Iris pigment epithelial cell (primary cell): ENCODE measurements at regions not wholly inside any gene's neighbourhood (a gene's known extent, or its start where the extent isn't known, plus 50 kb on each side); places are given as distances from the start of the nearest gene placed in this dataset.

Source experiments
- DNase-seq: peaks from one replicate; pipeline ENCODE4 v3.0.0-alpha.2; 2011; ENCODE audit warnings: low read depth

DNA sequence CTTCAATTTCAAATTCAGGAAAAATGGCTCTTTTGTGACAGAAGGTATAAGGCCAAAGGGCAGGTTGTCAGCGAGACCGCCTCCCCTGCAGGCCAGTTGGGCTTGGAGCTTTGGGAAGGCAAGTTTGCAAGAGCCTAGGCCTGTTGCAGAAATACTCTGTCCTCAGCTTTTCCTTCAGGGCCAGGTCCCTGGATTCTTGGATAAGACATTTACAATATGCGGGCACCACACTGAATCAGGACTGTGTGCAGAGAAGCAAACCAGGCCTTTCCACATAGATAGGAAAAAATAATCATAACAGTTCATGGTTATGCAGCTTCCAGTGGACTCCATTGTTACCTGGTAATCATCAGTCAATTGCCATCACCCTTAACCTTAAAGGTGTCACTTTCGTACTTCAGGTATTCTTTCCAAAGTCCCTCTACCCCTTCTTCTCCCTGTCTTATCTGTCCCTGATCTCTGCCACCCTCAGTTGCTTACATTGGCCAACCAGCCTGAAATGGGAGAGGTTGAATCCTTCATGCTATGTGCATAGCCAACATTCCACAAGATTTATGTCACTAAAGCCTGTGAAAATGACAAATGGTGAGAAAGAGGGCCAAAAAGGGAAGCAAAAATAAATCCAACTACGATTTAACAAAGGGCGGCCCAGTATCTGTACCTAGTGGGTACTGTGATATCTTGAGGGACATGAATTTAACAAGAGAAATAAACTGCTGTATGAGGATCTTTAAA, 304.5 kb upstream of the NFE2L3 start:
- DNase-seq: peak; percentile 64

DNA sequence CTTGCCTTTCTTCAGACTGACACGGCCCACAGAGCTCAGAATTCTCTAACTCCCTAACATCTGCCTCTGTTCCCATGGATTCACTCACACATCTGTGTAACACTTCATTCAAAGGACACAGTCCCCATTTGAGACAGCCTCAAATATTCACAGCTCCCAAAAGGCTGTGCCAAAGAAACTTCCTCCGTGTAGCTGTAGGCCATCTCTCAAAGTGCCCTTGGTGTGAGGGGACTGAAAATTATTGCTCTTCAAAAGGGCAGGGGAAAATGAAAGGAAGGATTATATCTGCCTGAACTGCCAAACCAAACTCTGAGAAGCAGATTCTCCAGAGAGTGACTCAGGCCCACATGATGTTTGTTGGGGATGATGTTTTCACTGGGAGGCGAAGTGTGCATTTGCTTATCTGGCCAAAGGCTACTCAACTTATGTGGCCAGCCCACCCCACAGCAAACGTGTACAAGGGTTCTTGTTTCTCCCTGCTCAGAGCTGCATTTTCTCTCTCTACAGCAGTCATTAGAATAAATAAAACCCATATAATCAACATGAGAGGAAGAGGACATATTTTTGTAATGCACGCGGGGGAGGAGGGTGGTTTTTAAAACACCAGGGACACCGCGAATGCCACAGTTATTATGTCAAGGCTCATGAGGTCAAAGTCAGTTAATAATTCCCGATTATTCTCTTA, 302.4 kb upstream of the NFE2L3 start:
- DNase-seq: peak; percentile 97

DNA sequence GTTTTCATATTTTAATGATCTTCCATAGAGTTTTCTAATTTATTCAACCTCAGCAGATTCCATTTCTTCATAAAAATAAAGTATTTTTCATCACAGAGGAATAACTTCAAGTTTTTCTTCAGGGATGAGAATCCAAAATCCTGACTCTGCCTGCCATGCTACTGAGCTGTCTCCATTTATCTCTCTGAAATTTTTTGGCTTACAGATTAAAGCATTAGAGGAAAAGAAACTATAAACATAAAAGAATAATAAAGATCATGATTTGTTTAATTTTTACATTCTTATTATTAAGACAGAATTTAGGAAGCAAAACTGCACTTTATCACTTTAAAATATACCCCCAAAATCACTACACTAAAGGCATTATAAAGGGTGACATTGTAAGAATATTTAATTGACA, 301.8 kb upstream of the NFE2L3 start:
- no peak for DNase-seq

DNA sequence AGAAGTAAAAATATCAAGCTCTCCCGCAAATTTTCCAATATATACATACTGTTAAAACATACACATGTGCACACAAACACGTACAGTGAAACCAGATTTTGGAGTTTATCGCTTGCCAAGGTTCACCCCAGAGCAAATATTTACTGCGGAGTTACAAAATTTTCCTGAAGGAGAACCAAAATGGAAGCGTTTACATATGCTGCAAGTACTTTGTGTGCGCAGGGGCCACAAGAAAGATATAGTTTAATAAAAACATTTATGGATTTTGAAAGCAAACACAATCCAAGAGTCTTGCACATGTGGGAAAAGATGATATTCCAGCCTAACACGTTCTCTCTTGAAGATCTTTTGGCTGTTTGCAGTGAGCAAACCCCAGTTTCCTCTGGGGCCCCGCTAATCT, 301.3 kb upstream of the NFE2L3 start:
- DNase-seq: no peak

DNA sequence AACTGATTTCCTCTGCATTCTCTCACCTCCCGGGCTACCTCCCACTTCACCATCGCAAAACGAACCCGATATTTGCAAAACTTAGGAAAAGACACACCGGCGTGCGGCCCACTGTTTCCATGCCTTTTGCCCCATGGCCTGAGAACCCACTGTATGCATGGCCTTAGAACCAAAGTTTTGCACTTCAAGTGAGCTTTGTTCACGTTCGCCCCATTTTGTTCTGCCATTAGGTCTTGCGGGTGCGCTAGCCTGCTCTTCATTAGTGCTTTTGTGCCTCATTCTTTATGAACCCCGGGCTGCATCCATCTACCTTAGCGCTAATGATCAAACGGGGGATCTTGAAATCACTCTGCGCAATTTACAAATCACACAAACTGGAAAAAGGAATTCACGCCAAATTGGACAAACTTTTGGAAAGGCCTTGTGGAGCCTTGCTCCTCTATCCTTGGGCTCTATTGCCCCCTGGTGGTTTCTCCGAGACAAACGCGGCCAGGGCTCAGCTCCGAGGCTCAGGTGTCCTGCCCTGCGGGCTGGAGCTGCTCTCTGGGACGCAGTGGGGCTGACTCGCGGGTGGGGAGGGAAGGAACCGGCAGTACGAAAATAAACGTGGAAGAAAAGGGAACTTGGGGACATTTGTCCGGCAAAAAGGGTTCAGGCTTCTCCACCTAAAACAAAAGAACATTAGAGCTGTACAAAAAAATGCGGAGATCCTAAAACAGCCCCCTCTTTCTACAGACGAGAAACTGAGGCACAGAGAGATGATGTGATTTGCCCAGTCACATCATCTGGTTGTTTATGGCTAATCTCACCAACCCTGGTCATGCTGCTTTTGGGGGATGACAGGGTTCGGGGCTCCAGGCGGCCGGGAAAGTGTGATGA, 300.4 kb upstream of the NFE2L3 start:
- peak; percentile 78 for DNase-seq

DNA sequence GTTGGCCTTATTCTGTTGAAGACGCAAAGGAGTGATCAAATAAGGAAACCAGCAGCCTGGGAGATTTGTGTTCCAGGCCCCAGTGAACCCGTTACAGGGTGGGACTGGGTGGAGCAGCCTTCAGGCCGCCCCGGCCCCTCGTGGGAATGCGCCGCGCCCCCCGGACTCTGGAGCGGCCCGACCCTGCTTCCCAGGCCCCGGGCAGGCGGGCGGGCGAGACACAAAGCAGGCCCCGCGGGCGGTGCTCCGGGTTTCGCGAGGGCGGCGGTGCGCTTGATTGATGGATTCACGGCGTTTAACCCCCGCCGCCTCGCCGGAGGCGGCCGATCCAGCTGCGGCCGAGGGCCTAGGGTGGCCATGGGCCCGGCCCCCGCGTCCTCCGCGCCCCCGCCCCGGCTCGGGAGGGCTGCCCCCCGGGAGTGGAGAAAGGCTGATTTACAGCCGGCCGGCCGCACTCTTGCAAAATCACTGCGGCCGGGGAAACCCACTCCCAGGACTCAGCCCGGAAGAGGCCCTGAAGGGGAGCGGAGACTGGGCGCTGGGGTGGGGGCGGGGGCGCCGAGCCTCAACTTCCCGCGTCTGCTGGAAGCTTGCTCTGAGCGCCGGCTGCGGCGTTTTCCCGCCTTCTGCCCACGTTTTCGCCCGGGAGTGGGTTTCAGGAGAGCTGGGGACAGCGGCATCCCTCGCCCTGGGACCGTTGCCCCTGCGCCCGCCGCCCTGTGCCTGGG, 299.6 kb upstream of the NFE2L3 start:
- DNase-seq: peak; percentile 32

DNA sequence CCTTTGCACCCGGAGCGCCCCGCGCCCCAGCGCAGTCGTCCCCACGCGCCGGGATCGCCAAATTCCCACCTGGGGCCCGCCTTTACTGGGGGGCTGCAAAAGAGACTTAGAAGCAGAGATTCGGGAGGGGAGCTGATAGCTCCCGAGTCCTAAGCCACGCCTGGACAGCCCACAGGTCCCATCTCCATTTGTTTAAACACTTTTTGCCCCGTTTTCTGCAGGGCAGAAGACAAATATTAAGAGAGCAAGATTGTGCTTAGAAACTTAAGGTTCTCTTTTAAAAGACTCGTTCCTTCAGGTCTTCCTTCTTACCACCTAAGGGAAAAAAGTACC, 299.1 kb upstream of the NFE2L3 start:
- no peak for DNase-seq

DNA sequence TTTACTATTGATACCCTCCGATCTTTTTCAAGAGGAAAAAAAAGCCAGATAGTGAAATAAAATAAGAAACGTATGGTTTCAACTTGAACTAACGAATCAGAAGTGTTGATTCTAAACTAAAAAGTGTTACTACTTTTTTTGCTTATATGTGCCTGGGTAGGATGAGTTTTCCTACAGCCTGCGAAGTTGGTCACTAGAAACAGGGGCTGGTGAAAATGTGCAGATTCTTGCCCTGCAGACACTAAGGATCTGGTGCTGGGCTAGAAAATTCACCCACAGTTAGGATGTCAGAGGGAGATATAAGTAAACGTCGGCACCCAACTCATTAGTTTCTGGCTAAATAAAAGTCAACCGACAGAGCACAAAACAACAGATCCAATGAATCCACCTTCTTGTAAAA, 298.7 kb upstream of the NFE2L3 start:
- no peak for DNase-seq

DNA sequence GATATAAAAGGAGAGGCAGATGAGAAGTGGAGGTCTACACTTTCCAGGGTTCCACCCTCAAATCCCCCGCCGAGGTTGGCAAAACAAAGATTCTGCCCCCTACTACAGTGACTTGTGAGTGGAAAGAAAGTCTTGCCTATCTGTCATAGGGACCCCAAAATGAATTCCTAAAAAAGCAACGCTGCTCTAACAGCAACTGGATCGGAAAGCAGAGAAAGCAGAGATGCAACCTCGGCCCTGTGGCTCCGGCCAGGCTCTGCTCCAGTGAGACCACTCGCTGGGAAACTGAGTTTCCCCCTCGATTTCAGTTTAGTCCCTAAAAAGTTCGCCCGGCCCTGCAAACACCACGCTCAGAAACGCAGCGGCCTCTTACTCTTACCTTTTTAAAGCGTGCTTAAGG, 297.9 kb upstream of the NFE2L3 start:
- no peak for DNase-seq

DNA sequence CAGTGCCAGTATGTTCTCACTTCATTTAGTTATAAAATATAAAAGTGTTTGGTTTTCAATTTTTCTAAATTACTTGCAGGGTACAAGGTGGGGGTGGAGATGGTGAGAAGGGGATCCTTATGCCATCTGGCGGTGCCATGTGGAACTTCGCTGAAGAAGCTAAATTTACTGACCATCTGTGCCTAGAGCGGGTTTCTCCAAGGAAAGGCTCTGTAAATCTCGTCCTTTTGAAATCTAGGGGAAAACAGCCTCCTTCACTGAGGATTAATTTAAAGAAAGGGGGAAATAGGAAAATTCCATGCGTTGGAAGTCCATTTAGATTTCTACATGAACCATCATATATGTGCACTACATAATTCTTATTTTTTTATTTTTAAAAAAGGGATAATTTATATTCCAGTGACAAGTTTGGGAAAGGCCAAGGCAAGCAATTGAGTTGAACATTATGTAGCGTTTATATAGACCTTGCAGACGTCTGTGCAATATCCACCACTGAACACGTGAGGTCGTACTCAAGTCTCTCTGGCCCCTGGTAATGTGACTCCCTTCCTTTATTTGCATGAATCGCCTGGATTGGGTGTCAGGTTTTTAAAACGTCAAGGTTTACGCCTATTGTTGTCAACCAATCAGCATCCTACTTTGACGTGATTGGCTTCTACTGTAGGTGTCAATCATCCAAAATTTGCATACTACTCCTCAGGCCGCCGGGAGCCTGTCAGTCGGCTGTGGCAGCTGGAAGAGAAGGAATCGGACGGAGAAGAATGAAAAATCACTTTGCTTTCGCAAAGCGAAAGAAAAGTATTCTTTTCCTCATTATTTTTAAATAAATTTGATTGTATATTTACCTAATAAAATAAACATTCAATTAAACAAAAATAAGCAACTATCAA, 297.1 kb upstream of the NFE2L3 start:
- DNase-seq: peak; percentile 96

DNA sequence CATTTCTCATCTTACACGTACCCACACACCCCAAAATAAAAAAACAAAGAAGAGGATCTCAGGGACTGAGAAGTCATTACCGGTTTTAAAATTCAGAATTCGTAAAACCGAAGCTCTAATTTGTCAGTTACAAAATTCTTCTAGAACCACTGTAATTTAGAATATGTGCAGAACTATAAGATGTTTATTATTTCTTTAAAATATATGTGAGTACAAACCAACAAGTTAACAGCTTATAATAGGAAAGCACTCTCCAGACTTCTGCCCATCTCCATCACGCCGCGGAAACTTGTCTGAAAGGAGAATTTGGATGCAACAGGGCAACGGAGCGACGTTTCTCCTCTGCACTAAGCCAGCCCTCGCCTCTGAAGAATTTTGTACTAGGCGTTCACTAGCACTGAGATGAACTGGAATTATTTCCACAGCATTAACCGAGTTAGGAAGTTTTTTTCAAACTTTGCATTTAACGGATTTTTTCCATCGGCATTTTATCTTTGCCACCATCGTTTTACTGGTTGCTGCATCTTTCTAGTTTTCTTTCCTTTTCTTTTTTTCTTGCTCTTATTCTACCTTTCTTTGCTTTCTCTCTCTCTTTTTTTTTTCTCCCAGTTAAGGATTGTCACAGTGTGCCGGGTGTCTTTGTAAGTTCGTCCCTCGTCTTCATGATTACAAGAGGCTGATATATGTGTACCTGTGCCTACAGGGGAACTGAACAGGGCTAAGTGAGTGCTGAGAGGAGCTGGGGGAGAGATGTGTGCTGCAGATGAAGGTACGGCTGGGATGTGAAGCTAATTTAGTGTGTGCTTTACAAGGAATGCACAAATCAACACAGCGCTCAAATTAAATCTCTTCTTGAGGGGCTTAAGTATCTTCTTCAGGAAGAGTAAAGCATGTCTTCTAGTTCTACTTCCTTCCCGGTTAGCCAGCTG, 295.9 kb upstream of the NFE2L3 start:
- DNase-seq: no peak

DNA sequence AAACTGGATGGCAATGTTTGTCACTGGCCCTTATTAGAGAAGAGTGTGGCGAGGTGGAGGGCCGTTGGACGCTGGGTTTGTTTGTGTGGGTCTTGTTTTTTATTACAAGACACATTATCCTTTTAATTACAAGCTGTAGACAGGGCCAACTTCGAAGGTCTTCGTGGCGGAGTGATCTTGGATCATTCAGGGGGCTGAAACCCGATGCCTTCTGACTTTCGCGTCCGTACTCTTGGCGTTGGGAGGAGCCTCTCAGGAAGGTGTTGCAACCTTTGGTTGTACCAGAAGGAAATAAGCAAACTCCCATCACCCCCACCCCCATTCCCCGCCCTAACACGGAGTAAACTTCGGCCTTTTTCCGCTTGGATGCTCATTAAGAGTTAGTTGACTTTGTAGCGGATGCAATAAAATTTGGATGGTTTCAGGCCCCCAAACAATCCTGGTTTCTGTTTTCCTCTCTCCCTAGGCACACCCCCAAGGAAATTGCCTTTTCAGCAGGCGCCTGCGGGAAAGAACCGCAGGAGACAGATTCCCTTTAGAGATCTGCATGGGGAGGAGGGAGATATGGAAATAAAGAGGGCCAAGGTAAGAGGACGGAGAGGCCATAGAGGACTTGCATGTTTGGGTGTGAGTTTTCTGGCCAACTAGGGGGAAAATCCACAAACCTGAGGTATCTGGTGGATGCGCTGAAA, 294.5 kb upstream of the NFE2L3 start:
- peak; percentile 73 for DNase-seq

DNA sequence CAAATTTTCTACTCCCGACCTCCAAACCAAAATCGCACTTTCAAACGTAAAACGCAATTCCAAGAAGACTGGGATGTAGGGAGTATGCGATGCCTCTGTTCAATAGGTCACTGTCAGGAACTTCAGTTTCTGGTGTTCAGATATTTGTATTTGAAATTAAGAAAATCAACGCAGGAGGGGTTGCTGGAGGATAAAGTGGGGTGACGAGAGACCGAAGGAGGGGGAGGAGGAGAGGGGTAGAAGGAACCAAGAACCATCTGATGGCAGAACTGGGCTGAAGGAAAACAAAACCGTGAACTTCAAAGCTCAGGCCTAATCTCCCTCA, 293.8 kb upstream of the NFE2L3 start:
- no peak for DNase-seq

DNA sequence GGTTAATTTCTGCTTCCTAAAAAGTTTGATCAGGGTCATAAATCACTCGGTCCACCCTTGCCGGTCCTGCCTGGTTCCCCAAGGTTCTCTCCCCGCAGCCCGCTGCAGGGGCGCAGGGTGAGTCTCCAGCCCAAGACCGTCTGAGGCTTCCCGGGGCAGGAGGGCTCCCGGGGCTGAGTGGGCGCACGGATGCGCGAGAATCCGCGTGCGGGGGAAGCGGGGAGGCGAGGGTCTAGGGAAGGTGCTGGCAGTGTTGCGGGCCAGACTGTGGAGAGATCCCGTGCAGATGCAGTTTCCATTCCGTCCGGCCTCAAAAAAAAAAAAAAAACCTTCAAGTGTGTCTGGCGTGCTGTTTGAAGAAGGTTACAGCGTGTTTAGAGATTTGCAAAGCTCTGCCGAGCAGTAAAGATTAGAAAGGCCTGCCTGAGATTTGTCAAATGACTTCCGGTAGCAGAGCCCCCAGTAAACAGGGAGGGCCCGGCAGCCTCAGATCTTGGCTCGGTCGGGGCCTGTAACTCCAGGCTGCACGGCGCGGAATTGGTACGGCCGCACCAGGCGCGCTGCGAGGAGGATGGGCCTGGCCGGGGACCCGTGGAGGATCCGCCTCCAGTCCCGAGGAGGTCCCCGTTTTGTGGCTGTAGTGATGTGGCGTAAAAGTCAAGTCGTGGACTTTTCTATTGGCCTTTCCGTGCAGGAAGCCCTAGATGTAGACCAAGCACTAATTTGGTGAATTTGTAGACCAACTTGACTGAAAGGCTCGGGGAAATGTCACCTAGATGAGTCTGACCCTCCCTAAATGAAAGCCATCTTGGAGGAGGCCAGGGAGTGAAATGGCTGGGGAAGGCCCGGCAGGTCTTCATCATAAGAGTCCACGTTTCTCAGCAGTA, 293.2 kb upstream of the NFE2L3 start:
- DNase-seq: no peak

DNA sequence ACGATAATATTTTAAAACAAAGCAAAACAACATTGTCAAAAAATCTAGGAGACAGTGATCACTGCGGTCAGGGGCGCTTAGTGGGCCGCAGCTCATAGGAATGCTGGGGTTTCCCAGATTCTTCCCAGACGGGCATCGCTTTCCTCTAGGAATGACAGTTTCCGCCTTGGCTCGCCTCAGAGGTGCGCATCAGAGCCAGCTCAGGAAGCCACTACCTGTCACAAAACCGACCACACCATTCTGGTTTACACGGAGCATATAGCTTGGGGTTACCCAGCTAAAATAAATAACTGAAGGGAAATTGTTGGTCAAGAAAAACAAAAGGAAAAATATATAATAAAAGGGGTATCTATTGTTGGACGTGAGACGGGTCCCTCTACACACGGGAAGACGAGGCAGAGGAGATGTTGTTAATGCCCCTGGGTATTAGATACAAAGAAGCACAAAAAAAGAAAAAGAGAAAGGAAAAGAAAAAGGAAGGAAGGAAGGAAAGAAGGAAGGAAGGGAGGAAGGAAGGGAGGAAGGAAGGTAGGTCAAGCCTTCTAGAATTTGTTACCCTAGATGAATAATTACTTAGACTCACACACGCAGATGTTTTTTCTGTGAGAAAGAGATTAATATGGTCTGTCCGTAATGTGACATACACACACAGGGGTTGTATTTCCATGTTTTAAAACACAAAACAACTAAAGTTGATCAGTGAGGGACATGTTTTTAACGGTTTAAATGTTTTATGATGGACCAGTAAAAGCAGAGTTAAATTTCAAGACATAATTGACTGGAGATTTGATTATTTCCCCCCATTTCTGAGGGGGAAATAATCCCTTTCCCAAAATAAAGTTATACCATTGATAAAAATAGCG, 292.4 kb upstream of the NFE2L3 start:
- DNase-seq: no peak

DNA sequence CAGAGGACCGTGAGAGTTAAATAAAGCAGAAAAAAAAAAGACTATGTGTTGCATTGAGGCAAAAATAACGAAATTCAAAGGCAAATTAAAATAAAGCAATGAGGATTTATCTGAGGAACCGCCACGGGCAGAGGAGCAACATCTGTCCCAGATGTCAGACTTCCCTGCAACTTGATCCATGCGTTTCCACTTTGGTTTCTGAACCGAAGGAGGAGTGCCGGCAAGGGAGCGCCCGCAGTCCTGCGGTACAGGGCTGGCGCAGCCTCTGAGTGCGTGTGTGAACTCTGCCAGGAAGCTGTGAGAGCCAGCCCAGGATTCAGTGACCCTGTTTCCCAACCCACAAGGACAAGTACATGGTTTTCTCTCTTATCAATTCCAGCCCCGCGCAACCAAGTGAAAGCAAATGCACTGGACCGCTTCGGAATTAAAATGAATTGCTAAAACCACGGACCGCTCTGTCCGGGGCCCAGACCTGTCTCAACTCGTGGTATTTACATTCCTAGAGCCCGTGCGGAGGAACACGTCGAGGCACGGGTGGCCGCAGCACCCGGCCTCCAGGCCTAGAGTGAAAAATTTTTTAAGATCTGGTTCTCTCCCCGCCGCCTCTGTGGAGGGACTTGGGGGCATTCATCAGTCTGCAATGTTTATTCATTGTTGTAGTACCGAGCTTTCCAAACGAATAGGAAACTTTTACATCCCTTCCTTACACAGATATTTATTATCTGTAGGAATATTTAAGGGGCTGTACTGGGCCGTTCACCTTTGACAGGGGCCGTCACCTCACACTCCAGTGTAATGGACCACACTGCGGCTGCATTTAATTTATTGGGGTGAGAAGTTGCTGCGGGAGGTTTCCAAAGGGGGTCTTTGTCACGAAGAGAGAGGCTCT, 291.5 kb upstream of the NFE2L3 start:
- DNase-seq: no peak

DNA sequence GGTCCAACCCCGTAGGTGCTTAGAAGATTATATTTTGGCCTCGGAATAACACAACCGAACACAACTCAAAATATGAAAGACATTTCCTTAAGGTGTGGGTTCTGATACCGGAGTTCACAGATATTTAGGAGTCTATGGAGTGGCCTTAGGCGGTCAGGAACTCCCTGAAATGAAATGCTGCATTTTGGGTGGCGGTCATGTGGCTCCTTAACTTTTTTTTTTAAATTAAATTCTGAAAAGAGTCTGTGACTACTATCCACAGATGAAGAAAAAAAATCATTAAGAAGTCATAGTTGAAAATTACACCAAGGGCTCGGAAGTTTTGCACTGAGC, 290.9 kb upstream of the NFE2L3 start:
- DNase-seq: no peak
